ENCODE measurements at regions not wholly inside any gene's neighbourhood (a gene's known extent, or its start where the extent isn't known, plus 50 kb on each side); places are given as distances from the start of the nearest gene placed in this dataset.

- no peak for TF ChIP-seq CTCF (IDR thresholded peaks at IDR 0.05)
- no peak for TF ChIP-seq EZH2 (IDR thresholded peaks at IDR 0.05)
- no peak for TF ChIP-seq EZH2phosphoT487 (IDR thresholded peaks at IDR 0.05)
These were observed 568.5 kb upstream of the SOX11 start for GRCh38 chr2:5123582-5124196.

Data from neural progenitor cell (in vitro differentiated cells).